Mucosa of descending colon (tissue), 3 donors: ENCODE measurements at regions not wholly inside any gene's neighbourhood (a gene's known extent, or its start where the extent isn't known, plus 50 kb on each side); places are given as distances from the start of the nearest gene placed in this dataset.

Source experiments
- ATAC-seq: fragments of 200-7000 bp; cut with Tn5 transposase; one replicate; pipeline ENCODE4 v1.9.1; 2020; ENCODE audit warnings: mild to moderate bottlenecking, moderate library complexity
- DNase-seq, 3 donors: peaks; one replicate each; pipeline ENCODE4 v3.0.0-alpha.2; 2020
- H3K36me3 ChIP-seq: fragments of 200-600 bp; one replicate; pipeline ENCODE4 v1.8.0; 2021; ENCODE audit warnings: low read depth, mild to moderate bottlenecking
- H3K4me1 ChIP-seq: fragments of 200-600 bp; one replicate; pipeline ENCODE4 v1.8.0; 2021; ENCODE audit warnings: low read depth, mild to moderate bottlenecking
- H3K4me3 ChIP-seq: fragments of 200-600 bp; one replicate; pipeline ENCODE4 v1.8.0; 2021; ENCODE audit warnings: mild to moderate bottlenecking
- H3K9me3 ChIP-seq: fragments of 200-600 bp; one replicate; pipeline ENCODE4 v1.8.0; 2021; ENCODE audit warnings: mild to moderate bottlenecking
- CTCF ChIP-seq: fragments of 200-600 bp; IDR thresholded peaks from one replicate; pipeline ENCODE4 v1.8.0; 2022; ENCODE audit warnings: antibody characterized with exemption, mild to moderate bottlenecking
- intact Hi-C, 2 donors: fragments of 100-400 bp; cut with DNase I in 1 of 2; cut with micrococcal nuclease in 1 of 2; formaldehyde crosslinking; loops; one replicate each; pipeline versions ENCODE4 v1.11.0 to v1.11.1; 2022; cut with DNase I, micrococcal nuclease
- donor health status: DM: no; HTN: no; CAD: no; lungs with moderate emphysema.
- donor health status: DM: no; HTN: no; CAD: no.
- donor health status: DM: no; HTN: yes; CAD: no.

- no peak for ATAC-seq
- Histone ChIP-seq H3K4me1 (no peaks in the 10 kb centered on the region), H3K9me3 (no peaks in the 10 kb centered on the region), H3K36me3 (no peaks in the 10 kb centered on the region), H3K4me3 (no peak overlapping the region)
- intact Hi-C loops: no loop called here
- TF ChIP-seq CTCF: no peak
- DNase-seq: no peak
Observed at GRCh38 chr4:99754756-99755155, 61.9 kb upstream of the DAPP1 start.

GRCh38 chr4:99753931-99754330 lies 62.7 kb upstream of the DAPP1 start:
- TF ChIP-seq CTCF: no peak
- intact Hi-C loops: no loop called here
- DNase-seq (no peak), ATAC-seq (no peak)
- no peaks in the 10 kb centered on the region for H3K36me3 ChIP-seq
- no peak overlapping the region for H3K4me3 ChIP-seq
- no peaks in the 10 kb centered on the region for H3K4me1 ChIP-seq
- H3K9me3 ChIP-seq: no peaks in the 10 kb centered on the region

GRCh38 chr4:99749445-99750391 lies 66.9 kb upstream of the DAPP1 start:
- Histone ChIP-seq H3K36me3 (no peaks in the 10 kb centered on the region), H3K4me1 (no peaks in the 10 kb centered on the region), H3K9me3 (no peaks in the 10 kb centered on the region), H3K4me3 (no peak overlapping the region)
- ATAC-seq (no peak), DNase-seq (no peak)
- intact Hi-C loops: no loop called here
- TF ChIP-seq CTCF: no peak

GRCh38 chr4:99746443-99746842 lies 70.2 kb upstream of the DAPP1 start:
- ATAC-seq (no peak), DNase-seq (no peak)
- Histone ChIP-seq H3K4me1 (no peaks in the 10 kb centered on the region), H3K36me3 (no peaks in the 10 kb centered on the region), H3K9me3 (no peaks in the 10 kb centered on the region), H3K4me3 (no peak overlapping the region)
- no peak for TF ChIP-seq CTCF
- intact Hi-C loops: no loop called here

GRCh38 chr4:99736846-99737245 lies 79.2 kb upstream of the C4orf54 start:
- DNase-seq (no peak), ATAC-seq (no peak)
- no peaks in the 10 kb centered on the region for H3K36me3 ChIP-seq
- intact Hi-C loops: no loop called here
- H3K9me3 ChIP-seq: no peaks in the 10 kb centered on the region
- H3K4me1 ChIP-seq: no peaks in the 10 kb centered on the region
- H3K4me3 ChIP-seq: no peak overlapping the region
- no peak for TF ChIP-seq CTCF
